ENCODE measurements at regions not wholly inside any gene's neighbourhood (a gene's known extent, or its start where the extent isn't known, plus 50 kb on each side); places are given as distances from the start of the nearest gene placed in this dataset.

GRCh38 chr10:131456411-131456810, 144.9 kb upstream of the TCERG1L start:
- no peaks in the 10 kb centered on the region for H3K36me3 Mint-ChIP-seq (ENCODE audit: insufficient read depth, unreplicated experiment)
- Histone ChIP-seq H3K4me3 (ENCODE audit: low read depth, low read length) (no peak overlapping the region), H3K27me3 (replicated peaks; ENCODE audit: control insufficient read depth, insufficient read depth, low read length) (no peaks in the 10 kb centered on the region; the same call in 1 of the 2 replicates), H3K9me3 (no peaks in the 10 kb centered on the region), H3K36me3 (ENCODE audit: control insufficient read depth, insufficient read depth, low read length) (no peaks in the 10 kb centered on the region), H3K4me1 (no peaks in the 10 kb centered on the region)
- no peaks in the 10 kb centered on the region for H3K4me1 Mint-ChIP-seq (ENCODE audit: low read depth, unreplicated experiment)
- H3K27ac Mint-ChIP-seq (ENCODE audit: unreplicated experiment): no peak overlapping the region
- ChIA-PET CTCF (interaction anchor here (0.7 kb wide), 1 partner anchor 240 kb away, joined by 3 read pairs; no protein-coding TSS in a partner anchor), POLR2A (no interaction called here)
- no peak for TF ChIP-seq CTCF (IDR thresholded peaks at IDR 0.05; ENCODE audit: insufficient read depth in 1 of 2, low read depth in 1 of 2, low read length in 1 of 2, severe bottlenecking in 1 of 2, unreplicated experiment in 1 of 2)
- intact Hi-C loops (cut with micrococcal nuclease; ENCODE audit: unreplicated experiment): loop anchor here (10.0 kb wide), 1 partner anchor 418 kb away; no protein-coding TSS in a partner anchor
- no peaks in the 10 kb centered on the region for H3K9me3 Mint-ChIP-seq (ENCODE audit: unreplicated experiment)
- BruUV-seq (replicated peaks): no TSS peak
- peaks cover 12% of the 10 kb centered on the region for H3K27me3 Mint-ChIP-seq (ENCODE audit: insufficient read depth, unreplicated experiment)
- H3K4me3 Mint-ChIP-seq (ENCODE audit: unreplicated experiment): no peak overlapping the region
- DNase-seq: no peak

GRCh38 chr10:131461093-131461492, 149.6 kb upstream of the TCERG1L start:
- H3K36me3 Mint-ChIP-seq (ENCODE audit: insufficient read depth, unreplicated experiment): no peaks in the 10 kb centered on the region
- no peaks in the 10 kb centered on the region for H3K9me3 Mint-ChIP-seq (ENCODE audit: unreplicated experiment)
- peaks cover 19% of the 10 kb centered on the region for H3K27me3 Mint-ChIP-seq (ENCODE audit: insufficient read depth, unreplicated experiment)
- Histone ChIP-seq H3K4me3 (ENCODE audit: low read depth, low read length) (no peak overlapping the region), H3K9me3 (no peaks in the 10 kb centered on the region), H3K36me3 (ENCODE audit: control insufficient read depth, insufficient read depth, low read length) (no peaks in the 10 kb centered on the region), H3K4me1 (no peaks in the 10 kb centered on the region), H3K27me3 (replicated peaks; ENCODE audit: control insufficient read depth, insufficient read depth, low read length) (no peaks in the 10 kb centered on the region; the same call in 1 of the 2 replicates)
- TF ChIP-seq CTCF (IDR thresholded peaks at IDR 0.05; ENCODE audit: insufficient read depth in 1 of 2, low read depth in 1 of 2, low read length in 1 of 2, severe bottlenecking in 1 of 2, unreplicated experiment in 1 of 2): no peak
- intact Hi-C loops (cut with micrococcal nuclease; ENCODE audit: unreplicated experiment): no loop called here
- CTCF ChIA-PET: no interaction called here
- POLR2A ChIA-PET: no interaction called here
- no peak overlapping the region for H3K27ac Mint-ChIP-seq (ENCODE audit: unreplicated experiment)
- H3K4me1 Mint-ChIP-seq (ENCODE audit: low read depth, unreplicated experiment): no peaks in the 10 kb centered on the region
- no peak for DNase-seq
- no TSS peak for BruUV-seq (replicated peaks)
- H3K4me3 Mint-ChIP-seq (ENCODE audit: unreplicated experiment): no peak overlapping the region

- BruUV-seq (replicated peaks): no TSS peak
- POLR2A ChIA-PET: no interaction called here
- no peak for TF ChIP-seq CTCF (IDR thresholded peaks at IDR 0.05; ENCODE audit: insufficient read depth in 1 of 2, low read depth in 1 of 2, low read length in 1 of 2, severe bottlenecking in 1 of 2, unreplicated experiment in 1 of 2)
- no peak overlapping the region for H3K27ac Mint-ChIP-seq (ENCODE audit: unreplicated experiment)
- Histone ChIP-seq H3K4me3 (ENCODE audit: low read depth, low read length) (no peak overlapping the region), H3K9me3 (no peaks in the 10 kb centered on the region), H3K4me1 (no peaks in the 10 kb centered on the region), H3K36me3 (ENCODE audit: control insufficient read depth, insufficient read depth, low read length) (no peaks in the 10 kb centered on the region), H3K27me3 (replicated peaks; ENCODE audit: control insufficient read depth, insufficient read depth, low read length) (no peaks in the 10 kb centered on the region)
- no peaks in the 10 kb centered on the region for H3K36me3 Mint-ChIP-seq (ENCODE audit: insufficient read depth, unreplicated experiment)
- intact Hi-C loops (cut with micrococcal nuclease; ENCODE audit: unreplicated experiment): no loop called here
- CTCF ChIA-PET: no interaction called here
- H3K27me3 Mint-ChIP-seq (ENCODE audit: insufficient read depth, unreplicated experiment): peaks cover 15% of the 10 kb centered on the region
- DNase-seq: no peak
- no peak overlapping the region for H3K4me3 Mint-ChIP-seq (ENCODE audit: unreplicated experiment)
- no peaks in the 10 kb centered on the region for H3K9me3 Mint-ChIP-seq (ENCODE audit: unreplicated experiment)
- no peaks in the 10 kb centered on the region for H3K4me1 Mint-ChIP-seq (ENCODE audit: low read depth, unreplicated experiment)
Measured at GRCh38 chr10:131464789-131465188, 153.3 kb upstream of the TCERG1L start.

Measured in Caco-2 (cell line).